Spinal cord (tissue), 9 donors: ENCODE measurements at regions not wholly inside any gene's neighbourhood (a gene's known extent, or its start where the extent isn't known, plus 50 kb on each side); places are given as distances from the start of the nearest gene placed in this dataset.
A peak's percentile ranks its signal among the peaks of the same experiment; 100 is the strongest.

Source experiments
- DNase-seq, 6 donors: peaks; one replicate each; pipeline versions ENCODE4 v3.0.0 to v3.0.0-alpha.2; 2013 to 2015; ENCODE audit warnings: low spot score in 6 of 6, low read depth in 4 of 6
- H3K27ac ChIP-seq: one replicate; pipeline ENCODE4 v1.5.1; 2013; ENCODE audit warnings: low read depth, low read length, control low read depth
- H3K27me3 ChIP-seq: one replicate; pipeline ENCODE4 v1.6.1; 2013; ENCODE audit warnings: low read length; ENCODE audit not compliant: control insufficient read depth, insufficient read depth
- H3K36me3 ChIP-seq: one replicate; pipeline ENCODE4 v1.6.1; 2013; ENCODE audit warnings: low read length; ENCODE audit not compliant: control insufficient read depth, insufficient read depth
- H3K4me1 ChIP-seq: one replicate; pipeline ENCODE4 v1.6.1; 2013; ENCODE audit warnings: low read length; ENCODE audit not compliant: control insufficient read depth, insufficient read depth
- H3K4me3 ChIP-seq: one replicate; pipeline ENCODE4 v1.5.1; 2013; ENCODE audit warnings: low read depth, low read length, control low read depth
- H3K9me3 ChIP-seq: one replicate; pipeline ENCODE4 v1.6.1; 2013; ENCODE audit warnings: low read length; ENCODE audit not compliant: control insufficient read depth, insufficient read depth
- WGBS: methylation state at CpG from one replicate; pipeline ENCODE4 v1.1.5; 2013; ENCODE audit warnings: missing lambda C conversion rate; ENCODE audit not compliant: insufficient coverage; 5-methylcytosine and 5-hydroxymethylcytosine counted together
- donor health status: healthy.

GRCh38 chr20:57797401-57797800, 87.6 kb upstream of the PMEPA1 start:
- WGBS: 100% methylated on average over 1 of the region's 1 CpG
- no peak for DNase-seq
- H3K4me1 ChIP-seq: peaks cover 10% of the 10 kb centered on the region
- no peak overlapping the region for H3K27ac ChIP-seq
- no peak overlapping the region for H3K4me3 ChIP-seq
- no peaks in the 10 kb centered on the region for H3K9me3 ChIP-seq
- no peaks in the 10 kb centered on the region for H3K27me3 ChIP-seq
- no peaks in the 10 kb centered on the region for H3K36me3 ChIP-seq

GRCh38 chr20:57795977-57796560, 86.3 kb upstream of the PMEPA1 start:
- no peak overlapping the region for H3K4me3 ChIP-seq
- H3K27ac ChIP-seq: no peak overlapping the region
- H3K36me3 ChIP-seq: no peaks in the 10 kb centered on the region
- no peaks in the 10 kb centered on the region for H3K27me3 ChIP-seq
- H3K9me3 ChIP-seq: no peaks in the 10 kb centered on the region
- 95% methylated on average over 7 of the region's 8 CpGs for WGBS
- peaks cover 13% of the 10 kb centered on the region for H3K4me1 ChIP-seq
- DNase-seq: no peak

- no peaks in the 10 kb centered on the region for H3K9me3 ChIP-seq
- H3K27ac ChIP-seq: no peak overlapping the region
- no CpG with 5 or more reads among the region's 6 CpGs for WGBS
- peaks cover 13% of the 10 kb centered on the region for H3K4me1 ChIP-seq
- no peaks in the 10 kb centered on the region for H3K27me3 ChIP-seq
- no peak for DNase-seq
- no peak overlapping the region for H3K4me3 ChIP-seq
- H3K36me3 ChIP-seq: no peaks in the 10 kb centered on the region
Measured at GRCh38 chr20:57795342-57795697, 85.5 kb upstream of the PMEPA1 start.

- Histone ChIP-seq H3K4me3 (no peak overlapping the region), H3K27ac (no peak overlapping the region), H3K27me3 (no peaks in the 10 kb centered on the region), H3K4me1 (peaks cover 17% of the 10 kb centered on the region), H3K9me3 (no peaks in the 10 kb centered on the region), H3K36me3 (no peaks in the 10 kb centered on the region)
- 77% methylated on average over 18 of the region's 21 CpGs for WGBS
- no peak for DNase-seq
Measured at GRCh38 chr20:57794600-57795341, 85.0 kb upstream of the PMEPA1 start.

- no peak for DNase-seq
- no peak overlapping the region for H3K27ac ChIP-seq
- no peaks in the 10 kb centered on the region for H3K36me3 ChIP-seq
- H3K27me3 ChIP-seq: no peaks in the 10 kb centered on the region
- no peak overlapping the region for H3K4me3 ChIP-seq
- WGBS: over 99% methylated on average over 5 of the region's 7 CpGs
- no peaks in the 10 kb centered on the region for H3K9me3 ChIP-seq
- peaks cover 17% of the 10 kb centered on the region for H3K4me1 ChIP-seq
Measured at GRCh38 chr20:57794036-57794435, 84.2 kb upstream of the PMEPA1 start.

- 91% methylated on average over 8 of the region's 9 CpGs for WGBS
Measured at GRCh38 chr20:57793421-57793820, 83.6 kb upstream of the PMEPA1 start.

GRCh38 chr20:57792386-57793080, 82.7 kb upstream of the PMEPA1 start:
- no peak overlapping the region for H3K4me3 ChIP-seq
- H3K27me3 ChIP-seq: no peaks in the 10 kb centered on the region
- DNase-seq: peak in 1 of 6 donors; percentile 41
- H3K9me3 ChIP-seq: no peaks in the 10 kb centered on the region
- WGBS: 46% methylated on average over 20 of the region's 20 CpGs
- H3K4me1 ChIP-seq: peaks cover 17% of the 10 kb centered on the region
- H3K27ac ChIP-seq: no peak overlapping the region
- H3K36me3 ChIP-seq: no peaks in the 10 kb centered on the region

More at GRCh38 chr20:57793421-57793820, 83.6 kb upstream of the PMEPA1 start:
- DNase-seq: no peak
- Histone ChIP-seq H3K27ac (no peak overlapping the region), H3K9me3 (no peaks in the 10 kb centered on the region), H3K4me3 (no peak overlapping the region), H3K4me1 (peaks cover 17% of the 10 kb centered on the region), H3K36me3 (no peaks in the 10 kb centered on the region), H3K27me3 (no peaks in the 10 kb centered on the region)

- peak in 4 of 6 donors; percentile 37 to 88 (median 52) for DNase-seq
- Histone ChIP-seq H3K27me3 (no peaks in the 10 kb centered on the region), H3K9me3 (no peaks in the 10 kb centered on the region), H3K4me1 (peaks cover 20% of the 10 kb centered on the region), H3K27ac (no peak overlapping the region), H3K36me3 (no peaks in the 10 kb centered on the region), H3K4me3 (no peak overlapping the region)
- WGBS: 22% methylated on average over 8 of the region's 8 CpGs
Measured at GRCh38 chr20:57791966-57792365, 82.2 kb upstream of the PMEPA1 start.

- no peaks in the 10 kb centered on the region for H3K9me3 ChIP-seq
- 95% methylated on average over 8 of the region's 15 CpGs for WGBS
- H3K4me1 ChIP-seq: peaks cover 20% of the 10 kb centered on the region
- H3K27ac ChIP-seq: no peak overlapping the region
- H3K4me3 ChIP-seq: no peak overlapping the region
- H3K36me3 ChIP-seq: no peaks in the 10 kb centered on the region
- H3K27me3 ChIP-seq: no peaks in the 10 kb centered on the region
- no peak for DNase-seq
Measured at GRCh38 chr20:57791178-57791962, 81.6 kb upstream of the PMEPA1 start.
